ENCODE measurements at regions not wholly inside any gene's neighbourhood (a gene's known extent, or its start where the extent isn't known, plus 50 kb on each side); places are given as distances from the start of the nearest gene placed in this dataset.

DNA sequence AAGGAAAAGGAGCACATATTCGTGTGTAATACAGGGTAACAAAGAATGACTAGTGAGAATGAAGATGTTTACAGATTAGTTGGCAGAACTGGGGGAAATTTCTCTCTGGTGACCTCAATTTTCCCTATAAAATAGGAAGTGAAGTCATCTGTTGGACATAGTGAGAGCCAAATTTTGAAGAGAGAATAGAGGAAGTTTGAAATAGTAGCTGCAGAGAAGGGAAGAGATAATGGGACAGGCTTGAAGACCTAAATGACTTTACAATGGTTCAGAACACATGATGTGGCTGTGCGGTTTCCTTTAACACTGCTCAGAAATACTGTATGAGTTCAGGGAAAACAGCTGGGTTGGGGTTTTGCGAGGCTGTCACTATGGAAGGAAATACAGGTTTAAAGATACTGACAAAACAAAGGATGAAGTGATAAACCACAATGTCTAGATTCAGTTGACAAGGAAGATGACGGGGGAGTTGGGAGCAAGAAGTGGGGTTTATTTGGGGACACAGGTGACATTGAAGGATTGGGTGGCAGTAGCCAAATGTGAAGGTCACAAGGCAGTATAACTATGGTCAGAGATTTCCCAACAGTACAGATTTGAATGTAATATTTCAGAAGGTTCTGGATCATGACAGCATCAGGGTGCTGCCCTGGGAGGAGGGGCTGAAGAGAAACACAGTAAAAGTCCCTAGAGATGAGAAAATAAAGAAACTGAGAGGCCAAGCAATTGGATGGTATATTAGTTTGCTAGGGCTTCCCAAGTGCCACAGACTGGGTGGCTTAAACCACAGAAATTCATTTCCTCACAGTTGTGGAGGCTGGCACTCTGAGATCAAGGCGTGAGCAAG lies 82.6 kb upstream of the TANK start:
- Histone ChIP-seq H3K36me3 (replicated peaks in 1 of 2) (no peaks in the 10 kb centered on the region), H3K9me3 (replicated peaks in 1 of 3) (no peaks in the 10 kb centered on the region), H3K4me1 (replicated peaks in 1 of 2) (no peaks in the 10 kb centered on the region), H3K27me3 (no peaks in the 10 kb centered on the region), H3K4me3 (no peak overlapping the region), H3K27ac (peak overlapping the region in 2 of 5 donors; percentile 15 to 51)
- DNase-seq, result peak in 6 of 7 donors; percentile 15 to 57 (median 27)
- TF ChIP-seq, protein P1, sequence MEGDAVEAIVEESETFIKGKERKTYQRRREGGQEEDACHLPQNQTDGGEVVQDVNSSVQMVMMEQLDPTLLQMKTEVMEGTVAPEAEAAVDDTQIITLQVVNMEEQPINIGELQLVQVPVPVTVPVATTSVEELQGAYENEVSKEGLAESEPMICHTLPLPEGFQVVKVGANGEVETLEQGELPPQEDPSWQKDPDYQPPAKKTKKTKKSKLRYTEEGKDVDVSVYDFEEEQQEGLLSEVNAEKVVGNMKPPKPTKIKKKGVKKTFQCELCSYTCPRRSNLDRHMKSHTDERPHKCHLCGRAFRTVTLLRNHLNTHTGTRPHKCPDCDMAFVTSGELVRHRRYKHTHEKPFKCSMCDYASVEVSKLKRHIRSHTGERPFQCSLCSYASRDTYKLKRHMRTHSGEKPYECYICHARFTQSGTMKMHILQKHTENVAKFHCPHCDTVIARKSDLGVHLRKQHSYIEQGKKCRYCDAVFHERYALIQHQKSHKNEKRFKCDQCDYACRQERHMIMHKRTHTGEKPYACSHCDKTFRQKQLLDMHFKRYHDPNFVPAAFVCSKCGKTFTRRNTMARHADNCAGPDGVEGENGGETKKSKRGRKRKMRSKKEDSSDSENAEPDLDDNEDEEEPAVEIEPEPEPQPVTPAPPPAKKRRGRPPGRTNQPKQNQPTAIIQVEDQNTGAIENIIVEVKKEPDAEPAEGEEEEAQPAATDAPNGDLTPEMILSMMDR (IDR thresholded peaks at IDR 0.05), result no peak
- no peak for TF ChIP-seq POLR2A (IDR thresholded peaks at IDR 0.05)
- intact Hi-C loops (cut with DNase I), result no loop called here
- 50 to 62% (median 56%) methylated on average over 5 of the region's 5 CpGs for WGBS, 4 donors

DNA sequence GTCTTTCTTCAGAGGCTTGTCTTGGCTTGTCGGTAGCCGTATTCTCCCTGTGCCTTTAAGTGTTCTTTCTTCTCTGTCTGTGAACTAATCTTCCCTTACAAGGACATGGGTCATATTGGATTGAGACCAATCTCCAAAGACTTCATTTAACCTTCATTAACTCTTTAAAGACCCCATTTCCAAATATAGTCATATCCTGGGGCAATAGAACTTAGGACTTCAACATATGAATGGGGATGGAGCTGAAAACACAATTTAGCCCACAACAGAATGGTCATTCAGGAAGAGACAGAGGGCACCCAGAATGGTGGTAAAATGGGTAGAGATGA lies 82.1 kb upstream of the TANK start:
- H3K36me3 ChIP-seq (replicated peaks in 1 of 2), result no peaks in the 10 kb centered on the region
- no peak for DNase-seq

DNA sequence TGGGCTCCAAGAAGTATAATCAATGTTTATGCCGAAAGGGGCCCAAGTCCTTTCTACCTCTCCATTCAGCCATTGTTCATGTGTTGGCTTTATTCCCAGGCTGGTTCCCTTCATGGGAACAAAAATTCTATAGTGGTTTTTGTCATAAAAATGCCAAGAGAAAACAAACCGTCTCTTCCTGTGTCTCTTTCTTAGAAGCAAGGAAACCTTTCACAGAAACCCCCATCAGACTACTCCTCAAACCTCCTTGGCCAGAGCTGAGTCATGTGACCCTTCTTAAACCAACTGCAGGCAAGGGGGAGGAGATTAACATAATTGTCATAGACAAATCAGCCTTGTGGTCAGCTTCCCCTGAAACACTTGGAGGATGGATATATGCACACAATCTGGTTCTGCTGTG lies 75.1 kb upstream of the TANK start:
- Histone ChIP-seq H3K4me1 (replicated peaks in 1 of 2) (no peaks in the 10 kb centered on the region), H3K27ac (no peak overlapping the region), H3K4me3 (no peak overlapping the region), H3K36me3 (replicated peaks in 1 of 2) (no peaks in the 10 kb centered on the region), H3K9me3 (replicated peaks in 1 of 3) (no peaks in the 10 kb centered on the region), H3K27me3 (no peaks in the 10 kb centered on the region)
- 65 to 67% (median 66%) methylated on average over 2 of the region's 2 CpGs for WGBS, 4 donors
- intact Hi-C loops (cut with DNase I), result no loop called here
- TF ChIP-seq, protein P1 (IDR thresholded peaks at IDR 0.05), result no peak
- no peak for TF ChIP-seq POLR2A (IDR thresholded peaks at IDR 0.05)
- DNase-seq, result no peak

More for the DNA sequence above, 82.1 kb upstream of the TANK start:
- no peaks in the 10 kb centered on the region for H3K9me3 ChIP-seq (replicated peaks in 1 of 3)
- H3K4me3 ChIP-seq, result no peak overlapping the region
- H3K27me3 ChIP-seq, result no peaks in the 10 kb centered on the region
- H3K27ac ChIP-seq, result peak overlapping the region in 2 of 5 donors; percentile 15 to 51
- 49 to 82% (median 61%) methylated on average over 2 of the region's 2 CpGs for WGBS, 4 donors
- TF ChIP-seq, protein P1 (IDR thresholded peaks at IDR 0.05), result no peak
- TF ChIP-seq POLR2A (IDR thresholded peaks at IDR 0.05), result no peak
- intact Hi-C loops (cut with DNase I), result no loop called here
- H3K4me1 ChIP-seq (replicated peaks in 1 of 2), result no peaks in the 10 kb centered on the region

DNA sequence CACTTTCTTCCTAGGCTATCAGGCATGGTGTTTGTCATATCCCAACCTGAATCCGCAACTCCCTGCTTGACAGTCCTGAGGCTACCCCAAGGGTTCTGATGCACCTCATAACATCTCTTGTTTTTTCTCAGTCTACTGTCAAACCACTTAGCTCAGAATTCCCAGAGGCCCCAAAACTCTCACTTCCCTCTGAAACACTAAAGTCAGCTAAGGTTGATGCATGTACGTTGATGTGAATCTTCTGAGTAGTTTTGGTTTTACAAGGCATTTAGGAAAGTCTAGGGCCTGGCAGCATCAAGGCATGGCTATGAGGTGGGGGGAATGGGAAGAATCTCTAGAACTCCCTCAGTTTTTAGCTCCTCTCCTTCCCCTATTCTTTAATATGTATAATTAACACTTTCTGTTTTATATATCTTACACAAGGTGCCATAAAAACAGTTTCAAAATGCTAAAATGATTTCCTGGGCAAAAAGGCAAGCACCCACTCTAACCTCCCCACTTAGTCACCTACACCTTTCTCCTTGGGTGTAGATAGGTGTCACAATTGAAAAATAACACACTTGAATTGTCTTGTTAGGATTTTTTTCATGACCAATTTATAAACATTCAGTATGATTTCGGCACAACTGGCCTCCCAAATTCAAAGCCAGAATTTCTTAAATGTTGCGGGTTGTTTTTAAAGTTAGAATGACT lies 71.4 kb upstream of the TANK start:
- Histone ChIP-seq H3K36me3 (replicated peaks in 1 of 2) (no peaks in the 10 kb centered on the region), H3K9me3 (replicated peaks in 1 of 3) (no peaks in the 10 kb centered on the region), H3K4me3 (no peak overlapping the region), H3K27me3 (no peaks in the 10 kb centered on the region), H3K4me1 (replicated peaks in 1 of 2) (no peaks in the 10 kb centered on the region), H3K27ac (no peak overlapping the region)
- intact Hi-C loops (cut with DNase I), result no loop called here
- DNase-seq, result no peak
- TF ChIP-seq, protein P1 (IDR thresholded peaks at IDR 0.05), result no peak
- no peak for TF ChIP-seq POLR2A (IDR thresholded peaks at IDR 0.05)
- 76 to 92% (median 89%) methylated on average over 4 of the region's 4 CpGs for WGBS, 4 donors
